ENCODE measurements at regions not wholly inside any gene's neighbourhood (a gene's known extent, or its start where the extent isn't known, plus 50 kb on each side); places are given as distances from the start of the nearest gene placed in this dataset.

DNA sequence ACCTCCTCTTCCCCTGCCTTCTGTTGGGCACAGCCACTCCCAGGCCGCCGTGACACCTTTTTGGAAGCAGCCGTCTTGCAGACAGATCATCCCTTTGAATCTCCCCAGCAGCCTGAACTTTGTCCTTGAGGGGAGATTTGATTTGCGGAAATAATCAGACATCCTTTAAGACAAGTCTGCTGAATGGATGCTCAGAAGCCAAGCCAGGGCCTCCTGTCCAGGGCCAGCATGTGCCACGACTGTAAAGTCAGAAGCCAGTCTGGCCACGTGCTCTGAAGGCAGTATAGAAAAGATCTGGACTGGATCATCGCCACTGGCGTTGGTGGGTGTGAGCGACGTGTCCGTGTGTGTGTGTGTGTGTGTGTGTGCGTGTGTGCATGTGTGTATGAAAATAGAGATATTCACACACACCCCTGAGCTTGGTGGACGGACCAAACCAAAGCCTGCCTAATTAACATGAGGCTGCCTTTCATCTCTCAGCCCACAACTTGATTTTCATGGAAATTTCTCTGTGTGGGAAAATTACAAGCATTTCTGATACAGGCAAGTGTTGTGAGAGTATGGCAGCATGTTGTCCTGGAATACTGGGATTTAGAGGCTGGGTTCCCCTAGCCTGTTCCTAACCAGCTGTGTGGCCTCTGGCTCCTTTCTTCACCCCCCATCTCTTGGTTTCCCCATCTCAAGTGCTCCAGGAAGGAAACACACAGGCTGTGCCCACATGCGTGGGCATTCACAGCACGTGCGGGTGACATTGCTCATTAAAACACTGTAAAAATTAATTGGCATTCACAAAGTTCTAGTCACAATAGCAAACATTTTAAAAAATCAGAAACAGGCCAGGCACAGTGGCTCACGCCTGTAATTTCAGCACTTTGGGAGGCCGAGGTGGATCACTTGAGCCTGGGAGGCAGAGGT is 61.8 kb upstream of the WNT7B start:
- H3K4me1 ChIP-seq, result peaks cover 13% of the 10 kb centered on the region
- Mint-ChIP-seq H3K27ac (peak overlapping the region; percentile 47), H3K4me3 (no peak overlapping the region), H3K36me3 (no peaks in the 10 kb centered on the region), H3K4me1 (peaks cover 22% of the 10 kb centered on the region), H3K27me3 (ENCODE audit: insufficient read depth, low read depth) (peaks cover 15% of the 10 kb centered on the region), H3K9me3 (no peaks in the 10 kb centered on the region)
- H2AFZ ChIP-seq (replicated peaks), result no peak overlapping the region
- TF ChIP-seq, protein P1, sequence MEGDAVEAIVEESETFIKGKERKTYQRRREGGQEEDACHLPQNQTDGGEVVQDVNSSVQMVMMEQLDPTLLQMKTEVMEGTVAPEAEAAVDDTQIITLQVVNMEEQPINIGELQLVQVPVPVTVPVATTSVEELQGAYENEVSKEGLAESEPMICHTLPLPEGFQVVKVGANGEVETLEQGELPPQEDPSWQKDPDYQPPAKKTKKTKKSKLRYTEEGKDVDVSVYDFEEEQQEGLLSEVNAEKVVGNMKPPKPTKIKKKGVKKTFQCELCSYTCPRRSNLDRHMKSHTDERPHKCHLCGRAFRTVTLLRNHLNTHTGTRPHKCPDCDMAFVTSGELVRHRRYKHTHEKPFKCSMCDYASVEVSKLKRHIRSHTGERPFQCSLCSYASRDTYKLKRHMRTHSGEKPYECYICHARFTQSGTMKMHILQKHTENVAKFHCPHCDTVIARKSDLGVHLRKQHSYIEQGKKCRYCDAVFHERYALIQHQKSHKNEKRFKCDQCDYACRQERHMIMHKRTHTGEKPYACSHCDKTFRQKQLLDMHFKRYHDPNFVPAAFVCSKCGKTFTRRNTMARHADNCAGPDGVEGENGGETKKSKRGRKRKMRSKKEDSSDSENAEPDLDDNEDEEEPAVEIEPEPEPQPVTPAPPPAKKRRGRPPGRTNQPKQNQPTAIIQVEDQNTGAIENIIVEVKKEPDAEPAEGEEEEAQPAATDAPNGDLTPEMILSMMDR (IDR thresholded peaks at IDR 0.05), result no peak
- no peak for TF ChIP-seq EZH2phosphoT487 (IDR thresholded peaks at IDR 0.05)
- no peak for TF ChIP-seq EZH2 (IDR thresholded peaks at IDR 0.05)
- peaks cover 9% of the 10 kb centered on the region for H3F3A ChIP-seq (ENCODE audit: low read depth)
- no peaks in the 10 kb centered on the region for H4K20me1 ChIP-seq (ENCODE audit: low read depth)
- H3K9me3 ChIP-seq (ENCODE audit: low read depth), result no peaks in the 10 kb centered on the region
- H3K9ac ChIP-seq, result no peak overlapping the region
- no peak for DNase-seq (ENCODE audit: low spot score)
- no peak overlapping the region for H3K4me3 ChIP-seq
- H3K27me3 ChIP-seq, result peaks cover 25% of the 10 kb centered on the region
- no peaks in the 10 kb centered on the region for H3K79me2 ChIP-seq (ENCODE audit: low read depth)
- H3K36me3 ChIP-seq, result no peaks in the 10 kb centered on the region
- H3K4me2 ChIP-seq, result no peak overlapping the region
- no peak overlapping the region for H3K27ac ChIP-seq

DNA sequence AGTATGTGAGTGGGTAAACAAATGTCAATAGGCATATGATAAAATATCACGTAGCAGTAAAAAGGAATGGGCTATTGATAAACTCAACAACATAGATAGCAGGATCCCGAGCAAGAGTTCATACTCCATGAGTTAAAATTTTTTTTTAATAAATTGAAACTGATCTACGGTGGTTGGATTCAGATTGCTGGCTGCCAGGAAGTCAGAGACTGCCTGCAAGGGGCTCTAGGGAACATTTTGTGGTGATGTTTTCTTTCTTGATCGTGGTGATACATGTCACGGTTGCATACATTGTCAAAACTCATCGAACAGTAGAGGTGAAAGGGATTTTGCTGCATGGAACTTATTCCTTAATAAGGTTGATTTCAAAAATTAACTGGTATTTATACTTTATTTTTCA is 62.6 kb upstream of the WNT7B start:
- peaks cover 22% of the 10 kb centered on the region for H3K4me1 Mint-ChIP-seq
- Histone ChIP-seq H3K4me3 (no peak overlapping the region), H2AFZ (replicated peaks) (no peak overlapping the region), H3F3A (ENCODE audit: low read depth) (peaks cover 9% of the 10 kb centered on the region), H3K9me3 (ENCODE audit: low read depth) (no peaks in the 10 kb centered on the region), H3K4me2 (no peak overlapping the region), H3K9ac (no peak overlapping the region), H3K79me2 (ENCODE audit: low read depth) (no peaks in the 10 kb centered on the region), H3K27ac (no peak overlapping the region), H3K36me3 (no peaks in the 10 kb centered on the region), H4K20me1 (ENCODE audit: low read depth) (no peaks in the 10 kb centered on the region), H3K4me1 (peaks cover 16% of the 10 kb centered on the region), H3K27me3 (peaks cover 32% of the 10 kb centered on the region)
- no peaks in the 10 kb centered on the region for H3K36me3 Mint-ChIP-seq
- H3K4me3 Mint-ChIP-seq, result no peak overlapping the region
- DNase-seq (ENCODE audit: low spot score), result no peak
- no peaks in the 10 kb centered on the region for H3K9me3 Mint-ChIP-seq
- TF ChIP-seq EZH2phosphoT487 (IDR thresholded peaks at IDR 0.05), result no peak
- TF ChIP-seq, protein P1 (IDR thresholded peaks at IDR 0.05), result no peak
- no peak for TF ChIP-seq EZH2 (IDR thresholded peaks at IDR 0.05)
- H3K27ac Mint-ChIP-seq, result no peak overlapping the region
- H3K27me3 Mint-ChIP-seq (ENCODE audit: insufficient read depth, low read depth), result peaks cover 19% of the 10 kb centered on the region

DNA sequence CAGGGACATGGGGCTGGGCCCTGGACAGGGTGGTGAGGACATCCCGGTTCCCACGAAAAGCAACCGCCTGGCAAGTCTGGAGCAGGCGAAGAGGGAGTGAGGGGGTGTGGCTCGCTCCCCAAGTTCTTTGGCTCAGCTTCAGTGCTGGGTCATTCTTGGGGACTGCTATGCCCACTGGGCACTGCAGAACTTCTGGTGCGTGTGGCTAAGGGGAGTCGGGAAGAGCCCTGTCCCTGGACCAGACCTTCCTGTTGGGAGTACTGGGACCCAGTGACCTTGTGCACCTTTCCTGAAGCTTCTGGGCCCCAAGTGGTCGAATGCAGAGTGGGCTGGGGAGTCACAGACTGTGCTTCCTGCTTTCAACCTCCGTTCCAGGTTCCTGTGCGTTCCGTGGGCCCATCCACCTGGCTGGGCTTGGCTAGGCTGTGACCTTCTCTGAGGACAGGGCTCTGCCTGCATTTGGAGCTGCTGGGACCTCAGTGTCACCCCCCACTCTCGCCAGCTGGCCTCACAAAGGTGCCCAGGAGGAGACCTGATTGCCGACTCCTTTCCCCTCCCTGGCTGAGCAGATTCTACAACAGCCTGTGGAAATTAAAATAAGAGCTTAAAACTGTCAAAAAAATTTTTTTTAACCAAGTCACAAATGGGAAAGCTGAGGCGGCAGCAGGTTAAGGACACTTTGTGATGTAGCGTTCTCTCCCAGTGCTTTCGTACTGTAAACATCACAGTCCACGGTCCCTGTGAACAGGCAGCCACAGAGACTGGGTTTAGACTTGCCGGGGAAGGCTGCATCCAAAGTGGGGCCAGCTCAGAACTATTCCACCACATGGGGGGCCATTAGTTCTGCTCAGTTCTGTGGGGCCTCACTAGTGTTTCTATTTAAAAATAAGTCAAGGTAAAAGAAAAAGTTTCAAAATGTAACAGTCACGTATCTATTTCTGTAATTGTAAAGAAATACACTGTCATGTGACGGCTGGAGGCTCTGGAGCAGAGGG is 63.8 kb upstream of the WNT7B start:
- Histone ChIP-seq H3F3A (ENCODE audit: low read depth) (peaks cover 9% of the 10 kb centered on the region), H3K27ac (no peak overlapping the region), H3K9me3 (ENCODE audit: low read depth) (no peaks in the 10 kb centered on the region), H3K4me1 (peaks cover 11% of the 10 kb centered on the region), H4K20me1 (ENCODE audit: low read depth) (peaks cover 6% of the 10 kb centered on the region), H3K36me3 (no peaks in the 10 kb centered on the region), H3K27me3 (peaks cover 41% of the 10 kb centered on the region), H3K4me2 (no peak overlapping the region), H3K9ac (no peak overlapping the region), H3K4me3 (no peak overlapping the region), H2AFZ (replicated peaks) (no peak overlapping the region), H3K79me2 (ENCODE audit: low read depth) (no peaks in the 10 kb centered on the region)
- no peaks in the 10 kb centered on the region for H3K9me3 Mint-ChIP-seq
- H3K27me3 Mint-ChIP-seq (ENCODE audit: insufficient read depth, low read depth), result peaks cover 27% of the 10 kb centered on the region
- no peak overlapping the region for H3K4me3 Mint-ChIP-seq
- TF ChIP-seq, protein P1 (IDR thresholded peaks at IDR 0.05), result no peak
- no peak for TF ChIP-seq EZH2 (IDR thresholded peaks at IDR 0.05)
- TF ChIP-seq EZH2phosphoT487 (IDR thresholded peaks at IDR 0.05), result no peak
- peaks cover 14% of the 10 kb centered on the region for H3K4me1 Mint-ChIP-seq
- no peak for DNase-seq (ENCODE audit: low spot score)
- H3K36me3 Mint-ChIP-seq, result no peaks in the 10 kb centered on the region
- H3K27ac Mint-ChIP-seq, result no peak overlapping the region
